Epithelial cell of proximal tubule (primary cell): ENCODE measurements at regions not wholly inside any gene's neighbourhood (a gene's known extent, or its start where the extent isn't known, plus 50 kb on each side); places are given as distances from the start of the nearest gene placed in this dataset.

Experiments
- DNase-seq: peaks from one replicate; pipeline ENCODE4 v3.0.0-alpha.2; 2011; ENCODE audit warnings: low read depth
- H3K4me3 ChIP-seq: 2 replicates; pipeline ENCODE4 v1.5.1; 2011; ENCODE audit warnings: low read depth, mild to moderate bottlenecking, low read length
- CTCF ChIP-seq: conservative IDR thresholded peaks from 2 replicates; pipeline ENCODE4 v1.5.1; 2012; ENCODE audit warnings: low read depth, mild to moderate bottlenecking, low read length

- DNase-seq, result no peak
- no peak overlapping the region for H3K4me3 ChIP-seq
- no peak for TF ChIP-seq CTCF
These were observed 95.7 kb upstream of the FAM47A start for GRCh38 chrX:34227804-34228203.

- no peak overlapping the region for H3K4me3 ChIP-seq
- TF ChIP-seq CTCF, result no peak
- no peak for DNase-seq
These were observed 91.5 kb upstream of the FAM47A start for GRCh38 chrX:34223574-34223973.

DNA sequence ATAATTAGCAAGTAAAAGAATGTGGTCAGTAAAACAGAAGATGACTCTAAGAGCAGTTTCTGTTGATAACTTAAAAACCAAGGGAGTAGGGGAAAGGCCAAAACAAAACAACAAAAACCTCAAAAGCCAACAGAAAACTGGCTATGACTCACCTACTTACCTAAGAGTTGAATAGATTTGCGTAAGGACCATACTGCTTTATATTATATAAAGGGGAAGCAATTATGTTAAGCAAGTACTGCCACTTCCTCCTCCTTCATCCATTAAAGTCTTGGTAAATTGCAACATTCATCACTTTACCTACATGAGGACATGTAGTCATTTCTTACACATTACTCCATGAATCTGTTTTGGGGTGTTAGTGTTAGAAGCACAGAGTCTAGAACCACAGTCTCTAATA, 85.9 kb upstream of the FAM47A start:
- DNase-seq, result no peak
- no peak overlapping the region for H3K4me3 ChIP-seq
- no peak for TF ChIP-seq CTCF

- no peak for DNase-seq
- no peak for TF ChIP-seq CTCF
- no peak overlapping the region for H3K4me3 ChIP-seq
These were observed 65.8 kb upstream of the FAM47A start for GRCh38 chrX:34197946-34198345.
